ENCODE measurements at regions not wholly inside any gene's neighbourhood (a gene's known extent, or its start where the extent isn't known, plus 50 kb on each side); places are given as distances from the start of the nearest gene placed in this dataset.

GRCh38 chr6:167663784-167664443, 162.8 kb upstream of the AFDN start:
- ATAC-seq (ENCODE audit: low read depth) (no peak), DNase-seq (no peak)
- intact Hi-C loops (cut with micrococcal nuclease) (no loop called here), in situ Hi-C loops (cut with MboI; ENCODE audit: low sequenced_read_pairs) (no loop called here), dilution Hi-C loops (cut with HindIII; ENCODE audit: low sequenced_read_pairs, unreplicated experiment) (no loop called here)
- peaks cover 58% of the 10 kb centered on the region for H3K9me3 ChIP-seq (ENCODE audit: control insufficient read depth, insufficient read depth, low read length)
- BruUV-seq (replicated peaks), result no TSS peak
- H3K4ac ChIP-seq (ENCODE audit: low read depth, low read length), result no peak overlapping the region
- no peak overlapping the region for H3K56ac ChIP-seq (ENCODE audit: extremely low read depth, insufficient read depth, low read length)
- H3K18ac ChIP-seq (ENCODE audit: low read depth, low read length), result no peak overlapping the region
- H3K23ac ChIP-seq (ENCODE audit: low read depth, low read length), result no peak overlapping the region
- H4K8ac ChIP-seq (ENCODE audit: low read depth in 2 of 2, low read length in 2 of 2), result no peak overlapping the region
- no peak overlapping the region for H3K14ac ChIP-seq (replicated peaks; ENCODE audit: low read depth, low read length)
- no peak overlapping the region for H2BK5ac ChIP-seq (ENCODE audit: low read depth, low read length, poor library complexity, severe bottlenecking)
- H2BK120ac ChIP-seq (ENCODE audit: low read depth, low read length), result no peak overlapping the region
- no peak overlapping the region for H4K5ac ChIP-seq (ENCODE audit: low read depth, low read length)
- H2AFZ ChIP-seq (replicated peaks; ENCODE audit: low read length, poor library complexity), result no peak overlapping the region
- CTCF ChIA-PET, result no interaction called here
- no peaks in the 10 kb centered on the region for H4K20me1 ChIP-seq (ENCODE audit: insufficient read depth, low read length)
- H2AK5ac ChIP-seq (ENCODE audit: low read depth, low read length), result no peak overlapping the region
- no peaks in the 10 kb centered on the region for H3K4me1 ChIP-seq (ENCODE audit: control insufficient read depth, insufficient read depth, low read length)
- no peaks in the 10 kb centered on the region for H3K36me3 ChIP-seq (ENCODE audit: control insufficient read depth, insufficient read depth, low read length)
- H3K27me3 ChIP-seq (ENCODE audit: control insufficient read depth, insufficient read depth, low read length), result no peaks in the 10 kb centered on the region
- H2BK15ac ChIP-seq (ENCODE audit: low read depth, low read length), result no peak overlapping the region
- H3K4me2 ChIP-seq (ENCODE audit: low read depth, low read length), result no peak overlapping the region
- TF ChIP-seq SMC3 (IDR thresholded peaks at IDR 0.05; ENCODE audit: low read depth, low read length) (no peak), FOS (IDR thresholded peaks at IDR 0.05; ENCODE audit: low read depth, low read length) (no peak), MAFK (IDR thresholded peaks at IDR 0.05; ENCODE audit: low read depth, low read length) (no peak), ELK1 (IDR thresholded peaks at IDR 0.05; ENCODE audit: borderline replicate concordance, low read depth, low read length) (no peak), CTCF (conservative IDR thresholded peaks at IDR 0.05; ENCODE audit: low read depth, low read length) (no peak), NFE2L2 (IDR thresholded peaks at IDR 0.05; ENCODE audit: low read depth, low read length) (no peak), MAZ (IDR thresholded peaks at IDR 0.05; ENCODE audit: borderline replicate concordance, low read depth, low read length) (no peak), POLR2A (IDR thresholded peaks at IDR 0.05; ENCODE audit: low read depth, low read length) (no peak), CEBPB (IDR thresholded peaks at IDR 0.05; ENCODE audit: low read depth, low read length) (no peak), MXI1 (IDR thresholded peaks at IDR 0.05; ENCODE audit: borderline replicate concordance, low read depth, low read length) (no peak), BHLHE40 (IDR thresholded peaks at IDR 0.05; ENCODE audit: low read depth, low read length) (no peak), RCOR1 (IDR thresholded peaks at IDR 0.05; ENCODE audit: insufficient replicate concordance, low read length) (no peak), USF2 (IDR thresholded peaks at IDR 0.05; ENCODE audit: low read depth, low read length) (no peak), CHD1 (IDR thresholded peaks at IDR 0.05; ENCODE audit: low read depth, low read length) (no peak), RAD21 (IDR thresholded peaks at IDR 0.05; ENCODE audit: low read length) (no peak), RFX5 (IDR thresholded peaks at IDR 0.05; ENCODE audit: low read depth, low read length) (no peak)
- H2BK20ac ChIP-seq (ENCODE audit: low read depth, low read length), result no peak overlapping the region
- H2AK9ac ChIP-seq (replicated peaks; ENCODE audit: low read depth, low read length, poor library complexity), result no peak overlapping the region
- H4K91ac ChIP-seq (ENCODE audit: insufficient read depth, low read depth, low read length), result no peak overlapping the region
- no peak overlapping the region for H3K4me3 ChIP-seq (ENCODE audit: insufficient read depth, low read depth, low read length)
- no peaks in the 10 kb centered on the region for H3K79me1 ChIP-seq (ENCODE audit: low read depth in 1 of 2, low read length in 2 of 2)
- H3K9me1 ChIP-seq (ENCODE audit: insufficient read depth, low read length), result no peaks in the 10 kb centered on the region
- POLR2A ChIA-PET (ENCODE audit: unreplicated experiment), result no interaction called here
- 79% methylated on average over 9 of the region's 24 CpGs; no CpG with 5 or more reads in 1 of the 2 experiments for WGBS, 2 experiments (ENCODE audit: extremely low coverage in 2 of 2, insufficient read length in 1 of 2)
- no peak overlapping the region for H3K27ac ChIP-seq (ENCODE audit: insufficient read depth, low read length)
- no peak overlapping the region for H3K9ac ChIP-seq (ENCODE audit: low read depth, low read length)

All from IMR-90 (cell line).